SU-DHL-6 (cell line): ENCODE measurements at regions not wholly inside any gene's neighbourhood (a gene's known extent, or its start where the extent isn't known, plus 50 kb on each side); places are given as distances from the start of the nearest gene placed in this dataset.

ENCODE experiments used
- H2AFZ ChIP-seq: fragments of 200-600 bp; sonication (generic); 2 replicates; pipeline ENCODE4 v1.6.1; 2014; ENCODE audit warnings: low read depth, mild to moderate bottlenecking, moderate library complexity, mixed read lengths, antibody characterized with exemption, low read length; ENCODE audit not compliant: severe bottlenecking
- H3F3A ChIP-seq: fragments of 200-600 bp; shearing (Covaris generic); 2 replicates; pipeline ENCODE4 v1.6.0; 2016; ENCODE audit warnings: antibody characterized with exemption, mild to moderate bottlenecking; ENCODE audit not compliant: insufficient read depth
- H3K27ac ChIP-seq: fragments of 200-600 bp; sonication (generic); 2 replicates; pipeline ENCODE4 v1.5.1; 2016; ENCODE audit warnings: low read depth, mild to moderate bottlenecking, low read length, moderate library complexity, mixed read lengths
- H3K27me3 ChIP-seq: fragments of 200-600 bp; sonication (generic), shearing (Covaris generic); 2 replicates; pipeline ENCODE4 v1.6.0; 2014; ENCODE audit warnings: mild to moderate bottlenecking, low read length
- H3K36me3 ChIP-seq: fragments of 200-600 bp; sonication (generic); 2 replicates; pipeline ENCODE4 v1.6.1; 2014; ENCODE audit warnings: mild to moderate bottlenecking, low read length, mixed read lengths
- H3K4me2 ChIP-seq: fragments of 300-600, 200-600 bp; shearing (Covaris generic), sonication (generic); 2 replicates; pipeline ENCODE4 v1.6.0; 2014; ENCODE audit warnings: low read length, low read depth, mild to moderate bottlenecking; ENCODE audit not compliant: poor library complexity, severe bottlenecking
- H3K4me3 ChIP-seq: fragments of 200-600 bp; sonication (generic); 2 replicates; pipeline ENCODE4 v1.5.1; 2014; ENCODE audit warnings: antibody characterized with exemption, low read length, mild to moderate bottlenecking, mixed read lengths; ENCODE audit not compliant: insufficient read depth, poor library complexity, severe bottlenecking
- H3K79me2 ChIP-seq: fragments of 200-600 bp; sonication (generic); 2 replicates; pipeline ENCODE4 v1.6.1; 2014; ENCODE audit warnings: mild to moderate bottlenecking, low read length, moderate library complexity; ENCODE audit not compliant: insufficient read depth
- H3K9ac ChIP-seq: fragments of 200-600 bp; sonication (generic); 2 replicates; pipeline ENCODE4 v1.7.0; 2014; ENCODE audit warnings: mild to moderate bottlenecking, low read length
- H3K9me2 ChIP-seq: fragments of 200-600 bp; sonication (generic); replicated peaks from 2 replicates; pipeline ENCODE4 v1.6.1; 2014; ENCODE audit warnings: low read length; ENCODE audit not compliant: insufficient read depth
- H3K9me3 ChIP-seq: fragments of 200-600 bp; sonication (generic); 2 replicates; pipeline ENCODE4 v1.6.1; 2014; ENCODE audit warnings: low read length, mixed read lengths; ENCODE audit not compliant: insufficient read depth
- H4K20me1 ChIP-seq: fragments of 200-600 bp; sonication (generic); 2 replicates; pipeline ENCODE4 v1.6.1; 2014; ENCODE audit warnings: low read depth, mild to moderate bottlenecking, antibody characterized with exemption, low read length, moderate library complexity, mixed read lengths
- CTCF ChIP-seq: fragments of 200-600 bp; sonication (generic); IDR thresholded peaks from one replicate; pipeline ENCODE4 v1.5.1; 2017; ENCODE audit warnings: antibody characterized with exemption, mild to moderate bottlenecking, low read length, moderate library complexity; ENCODE audit not compliant: insufficient read depth, poor library complexity, severe bottlenecking
- EZH2phosphoT487 ChIP-seq: fragments of 200-600 bp; sonication (generic), shearing (Covaris generic); conservative IDR thresholded peaks from 2 replicates; pipeline ENCODE4 v1.6.1; 2018; ENCODE audit warnings: mild to moderate bottlenecking, antibody characterized with exemption, low read length, moderate library complexity, mixed read lengths

GRCh38 chr15:70257573-70258248 lies 160.0 kb upstream of the TLE3 start:
- Histone ChIP-seq H3K4me2 (peak overlapping the region; percentile 46), H3K27me3 (no peaks in the 10 kb centered on the region), H3K4me3 (no peak overlapping the region), H3K9me3 (no peaks in the 10 kb centered on the region), H3F3A (peaks cover 42% of the 10 kb centered on the region), H3K79me2 (no peaks in the 10 kb centered on the region), H4K20me1 (no peaks in the 10 kb centered on the region), H3K27ac (peak overlapping the region; percentile 80), H3K36me3 (no peaks in the 10 kb centered on the region), H3K9ac (peak overlapping the region; percentile 43; the same call in 1 of the 2 replicates), H3K9me2 (no peaks in the 10 kb centered on the region), H2AFZ (no peak overlapping the region)
- no peak for TF ChIP-seq CTCF
- TF ChIP-seq EZH2phosphoT487: no peak

- no peak overlapping the region for H3K4me3 ChIP-seq
- no peaks in the 10 kb centered on the region for H3K9me2 ChIP-seq
- no peaks in the 10 kb centered on the region for H4K20me1 ChIP-seq
- no peaks in the 10 kb centered on the region for H3K9me3 ChIP-seq
- H3K79me2 ChIP-seq: no peaks in the 10 kb centered on the region
- H3K9ac ChIP-seq: no peak overlapping the region
- peaks cover 42% of the 10 kb centered on the region for H3F3A ChIP-seq
- no peak overlapping the region for H3K4me2 ChIP-seq
- TF ChIP-seq EZH2phosphoT487 (no peak), CTCF (no peak)
- H3K36me3 ChIP-seq: no peaks in the 10 kb centered on the region
- peak overlapping the region; percentile 80 for H3K27ac ChIP-seq
- no peaks in the 10 kb centered on the region for H3K27me3 ChIP-seq
- no peak overlapping the region for H2AFZ ChIP-seq
These were observed 159.3 kb upstream of the TLE3 start for GRCh38 chr15:70257047-70257446.

GRCh38 chr15:70254311-70254869 lies 156.7 kb upstream of the TLE3 start:
- H3K27ac ChIP-seq: no peak overlapping the region
- no peak overlapping the region for H3K9ac ChIP-seq
- no peaks in the 10 kb centered on the region for H3K36me3 ChIP-seq
- no peaks in the 10 kb centered on the region for H3K9me3 ChIP-seq
- H2AFZ ChIP-seq: no peak overlapping the region
- TF ChIP-seq EZH2phosphoT487: no peak
- TF ChIP-seq CTCF: no peak
- no peak overlapping the region for H3K4me3 ChIP-seq
- H3K9me2 ChIP-seq: no peaks in the 10 kb centered on the region
- no peaks in the 10 kb centered on the region for H4K20me1 ChIP-seq
- H3K27me3 ChIP-seq: no peaks in the 10 kb centered on the region
- H3K79me2 ChIP-seq: no peaks in the 10 kb centered on the region
- peaks cover 32% of the 10 kb centered on the region for H3F3A ChIP-seq
- no peak overlapping the region for H3K4me2 ChIP-seq
